ENCODE measurements at regions not wholly inside any gene's neighbourhood (a gene's known extent, or its start where the extent isn't known, plus 50 kb on each side); places are given as distances from the start of the nearest gene placed in this dataset.
"Not testable (repeated sequence)": the region's sequence is repeated elsewhere in the genome, so short reads cannot be mapped to it uniquely, and the experiment has no call there.

DNA sequence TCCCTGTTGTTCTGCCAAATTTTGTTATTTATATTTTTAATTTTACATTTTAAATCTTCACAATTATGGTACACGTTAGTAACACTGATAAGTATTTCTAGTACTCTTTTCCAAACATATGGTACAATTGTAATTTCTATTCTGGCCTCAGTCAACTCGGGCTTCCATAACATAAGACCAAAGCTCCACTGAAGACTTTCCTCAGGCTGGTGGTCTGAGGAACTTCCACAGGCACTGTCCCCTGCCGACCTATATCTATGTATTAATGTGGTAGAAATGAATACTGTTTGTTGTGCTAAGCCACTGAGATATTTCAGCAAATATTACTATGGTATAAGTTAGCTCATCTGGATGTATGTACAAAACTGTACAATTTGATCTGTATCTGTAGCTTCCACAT, 407.6 kb upstream of the ZNF804A start:
- Histone ChIP-seq H3K9me2 (ENCODE audit: low read depth, low read length) (no peaks in the 10 kb centered on the region), H3K4me1 (ENCODE audit: insufficient read depth, low read length, severe bottlenecking) (no peaks in the 10 kb centered on the region), H3K4me2 (ENCODE audit: low read length) (no peak overlapping the region), H3F3A (ENCODE audit: insufficient read depth, low read length) (no peaks in the 10 kb centered on the region), H3K36me3 (ENCODE audit: insufficient read depth, low read length) (no peaks in the 10 kb centered on the region), H2AFZ (ENCODE audit: low read length) (peak overlapping the region; percentile 86; the same call in 1 of the 2 replicates), H3K27me3 (ENCODE audit: insufficient read depth, low read length) (no peaks in the 10 kb centered on the region), H4K20me1 (ENCODE audit: insufficient read depth, low read length) (no peaks in the 10 kb centered on the region), H3K4me3 (ENCODE audit: low read depth, low read length, poor library complexity, severe bottlenecking) (no peak overlapping the region), H3K9ac (ENCODE audit: low read length) (no peak overlapping the region), H3K27ac (ENCODE audit: low read depth, low read length, poor library complexity, severe bottlenecking) (no peak overlapping the region), H3K9me3 (ENCODE audit: low read length) (no peaks in the 10 kb centered on the region), H3K79me2 (ENCODE audit: insufficient read depth, low read length) (no peaks in the 10 kb centered on the region)
- TF ChIP-seq EZH2 (IDR thresholded peaks at IDR 0.05; ENCODE audit: borderline replicate concordance, low read length): no peak
- TF ChIP-seq, protein P1, sequence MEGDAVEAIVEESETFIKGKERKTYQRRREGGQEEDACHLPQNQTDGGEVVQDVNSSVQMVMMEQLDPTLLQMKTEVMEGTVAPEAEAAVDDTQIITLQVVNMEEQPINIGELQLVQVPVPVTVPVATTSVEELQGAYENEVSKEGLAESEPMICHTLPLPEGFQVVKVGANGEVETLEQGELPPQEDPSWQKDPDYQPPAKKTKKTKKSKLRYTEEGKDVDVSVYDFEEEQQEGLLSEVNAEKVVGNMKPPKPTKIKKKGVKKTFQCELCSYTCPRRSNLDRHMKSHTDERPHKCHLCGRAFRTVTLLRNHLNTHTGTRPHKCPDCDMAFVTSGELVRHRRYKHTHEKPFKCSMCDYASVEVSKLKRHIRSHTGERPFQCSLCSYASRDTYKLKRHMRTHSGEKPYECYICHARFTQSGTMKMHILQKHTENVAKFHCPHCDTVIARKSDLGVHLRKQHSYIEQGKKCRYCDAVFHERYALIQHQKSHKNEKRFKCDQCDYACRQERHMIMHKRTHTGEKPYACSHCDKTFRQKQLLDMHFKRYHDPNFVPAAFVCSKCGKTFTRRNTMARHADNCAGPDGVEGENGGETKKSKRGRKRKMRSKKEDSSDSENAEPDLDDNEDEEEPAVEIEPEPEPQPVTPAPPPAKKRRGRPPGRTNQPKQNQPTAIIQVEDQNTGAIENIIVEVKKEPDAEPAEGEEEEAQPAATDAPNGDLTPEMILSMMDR (IDR thresholded peaks at IDR 0.05; ENCODE audit: low read length): no peak

- H3K27ac ChIP-seq (ENCODE audit: low read depth, low read length, poor library complexity, severe bottlenecking): no peak overlapping the region
These were observed 405.7 kb upstream of the ZNF804A start for GRCh38 chr2:184192649-184193048.

GRCh38 chr2:184197413-184197812, 400.9 kb upstream of the ZNF804A start:
- H3K4me3 ChIP-seq (ENCODE audit: low read depth, low read length, poor library complexity, severe bottlenecking): no peak overlapping the region
- H3K79me2 ChIP-seq (ENCODE audit: insufficient read depth, low read length): no peaks in the 10 kb centered on the region
- no peak overlapping the region for H3K4me2 ChIP-seq (ENCODE audit: low read length)
- no peaks in the 10 kb centered on the region for H3K27me3 ChIP-seq (ENCODE audit: insufficient read depth, low read length)
- no peaks in the 10 kb centered on the region for H3K36me3 ChIP-seq (ENCODE audit: insufficient read depth, low read length)
- H3K9me3 ChIP-seq (ENCODE audit: low read length): no peaks in the 10 kb centered on the region
- H3K9me2 ChIP-seq (ENCODE audit: low read depth, low read length): no peaks in the 10 kb centered on the region
- no peak overlapping the region for H3K9ac ChIP-seq (ENCODE audit: low read length)
- no peak overlapping the region for H3K27ac ChIP-seq (ENCODE audit: low read depth, low read length, poor library complexity, severe bottlenecking)
- H2AFZ ChIP-seq (ENCODE audit: low read length): peak overlapping the region; percentile 90; the same call in 1 of the 2 replicates
- no peak for TF ChIP-seq EZH2 (IDR thresholded peaks at IDR 0.05; ENCODE audit: borderline replicate concordance, low read length)
- TF ChIP-seq, protein P1 (IDR thresholded peaks at IDR 0.05; ENCODE audit: low read length): no peak
- H3F3A ChIP-seq (ENCODE audit: insufficient read depth, low read length): 0 out of 2 replicates have a peak, but pooled peaks cover 3% of the 10 kb centered on the region
- no peaks in the 10 kb centered on the region for H4K20me1 ChIP-seq (ENCODE audit: insufficient read depth, low read length)
- peaks cover 7% of the 10 kb centered on the region for H3K4me1 ChIP-seq (ENCODE audit: insufficient read depth, low read length, severe bottlenecking)

More at GRCh38 chr2:184192649-184193048, 405.7 kb upstream of the ZNF804A start:
- no peaks in the 10 kb centered on the region for H3K36me3 ChIP-seq (ENCODE audit: insufficient read depth, low read length)
- no peaks in the 10 kb centered on the region for H3K79me2 ChIP-seq (ENCODE audit: insufficient read depth, low read length)
- H2AFZ ChIP-seq (ENCODE audit: low read length): peak overlapping the region; percentile 69; the same call in 1 of the 2 replicates
- no peaks in the 10 kb centered on the region for H4K20me1 ChIP-seq (ENCODE audit: insufficient read depth, low read length)
- H3K9me3 ChIP-seq (ENCODE audit: low read length): no peaks in the 10 kb centered on the region
- TF ChIP-seq, protein P1 (IDR thresholded peaks at IDR 0.05; ENCODE audit: low read length): no peak
- no peak for TF ChIP-seq EZH2 (IDR thresholded peaks at IDR 0.05; ENCODE audit: borderline replicate concordance, low read length)
- H3K4me1 ChIP-seq (ENCODE audit: insufficient read depth, low read length, severe bottlenecking): peaks cover 7% of the 10 kb centered on the region
- H3K4me2 ChIP-seq (ENCODE audit: low read length): no peak overlapping the region
- no peak overlapping the region for H3K4me3 ChIP-seq (ENCODE audit: low read depth, low read length, poor library complexity, severe bottlenecking)
- no peaks in the 10 kb centered on the region for H3K27me3 ChIP-seq (ENCODE audit: insufficient read depth, low read length)
- no peaks in the 10 kb centered on the region for H3F3A ChIP-seq (ENCODE audit: insufficient read depth, low read length)
- no peak overlapping the region for H3K9ac ChIP-seq (ENCODE audit: low read length)
- no peaks in the 10 kb centered on the region for H3K9me2 ChIP-seq (ENCODE audit: low read depth, low read length)

- H3K27me3 ChIP-seq (ENCODE audit: insufficient read depth, low read length); H3K9me2 ChIP-seq (ENCODE audit: low read depth, low read length); H3K27ac ChIP-seq (ENCODE audit: low read depth, low read length, poor library complexity, severe bottlenecking); H3K36me3 ChIP-seq (ENCODE audit: insufficient read depth, low read length); H3K4me2 ChIP-seq (ENCODE audit: low read length); H2AFZ ChIP-seq (ENCODE audit: low read length); H3K4me3 ChIP-seq (ENCODE audit: low read depth, low read length, poor library complexity, severe bottlenecking); H4K20me1 ChIP-seq (ENCODE audit: insufficient read depth, low read length); H3K9me3 ChIP-seq (ENCODE audit: low read length); H3F3A ChIP-seq (ENCODE audit: insufficient read depth, low read length); H3K9ac ChIP-seq (ENCODE audit: low read length); H3K79me2 ChIP-seq (ENCODE audit: insufficient read depth, low read length); H3K4me1 ChIP-seq (ENCODE audit: insufficient read depth, low read length, severe bottlenecking): not testable (repeated sequence)
These were observed 399.5 kb upstream of the ZNF804A start for GRCh38 chr2:184198791-184199190.

Data from OCI-LY1 (cell line).